Globus pallidus (tissue), 1 donor: ENCODE measurements at regions not wholly inside any gene's neighbourhood (a gene's known extent, or its start where the extent isn't known, plus 50 kb on each side); places are given as distances from the start of the nearest gene placed in this dataset.
A peak's percentile ranks its signal among the peaks of the same experiment; 100 is the strongest.

Experiments
- DNase-seq: peaks from one replicate; pipeline ENCODE4 v3.0.0-alpha.2; 2015; ENCODE audit warnings: low spot score

DNA sequence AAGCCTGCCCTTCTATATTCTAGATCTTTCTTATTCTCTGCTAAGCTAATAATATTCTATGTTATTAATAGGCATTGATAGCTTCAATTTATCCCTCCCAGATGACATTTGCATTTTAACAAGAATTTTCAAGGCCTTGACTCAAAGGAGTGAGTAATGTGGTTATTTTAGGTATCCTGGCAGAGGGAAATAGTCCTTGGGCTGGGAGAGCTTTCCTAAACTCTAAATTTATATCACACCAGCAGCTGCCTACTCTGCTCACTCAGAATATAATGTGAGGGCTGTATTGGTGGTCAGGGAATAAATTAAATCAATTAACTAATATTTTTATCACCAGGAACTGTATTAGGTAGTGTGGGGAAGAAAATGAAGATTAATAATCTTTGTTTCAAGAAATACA lies 74.8 kb upstream of the ADAM23 start:
- DNase-seq = no peak

DNA sequence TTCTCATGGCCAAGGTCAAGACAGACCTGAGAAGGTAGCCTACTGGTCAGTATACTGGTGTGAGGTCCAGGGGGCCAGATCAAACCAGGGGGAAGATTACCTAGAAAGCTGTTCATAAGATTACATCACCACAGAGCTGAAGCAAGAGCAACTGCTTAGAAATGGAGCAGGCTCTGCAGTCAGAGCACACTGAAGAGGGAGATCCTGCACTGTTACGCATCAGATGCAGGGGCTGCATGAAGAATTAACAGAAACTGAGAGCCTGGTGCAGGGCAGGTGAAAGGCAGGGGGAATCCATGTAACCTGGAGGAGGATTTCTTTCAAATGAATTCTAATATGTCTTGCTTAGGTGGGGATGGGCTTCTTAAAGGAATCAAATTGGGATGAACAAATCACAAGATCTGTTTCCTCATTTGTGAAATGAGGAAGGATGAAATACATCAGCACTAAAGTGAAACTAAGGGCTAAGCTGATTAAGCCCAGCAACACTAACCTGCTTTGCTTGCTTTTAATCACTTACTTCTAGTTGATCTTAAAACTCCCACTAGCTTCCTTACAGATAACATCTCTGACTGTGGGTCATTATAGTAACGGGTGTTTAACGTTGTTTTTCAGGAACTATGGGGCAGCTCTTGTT lies 74.3 kb upstream of the ADAM23 start:
- DNase-seq = peak; percentile 37

DNA sequence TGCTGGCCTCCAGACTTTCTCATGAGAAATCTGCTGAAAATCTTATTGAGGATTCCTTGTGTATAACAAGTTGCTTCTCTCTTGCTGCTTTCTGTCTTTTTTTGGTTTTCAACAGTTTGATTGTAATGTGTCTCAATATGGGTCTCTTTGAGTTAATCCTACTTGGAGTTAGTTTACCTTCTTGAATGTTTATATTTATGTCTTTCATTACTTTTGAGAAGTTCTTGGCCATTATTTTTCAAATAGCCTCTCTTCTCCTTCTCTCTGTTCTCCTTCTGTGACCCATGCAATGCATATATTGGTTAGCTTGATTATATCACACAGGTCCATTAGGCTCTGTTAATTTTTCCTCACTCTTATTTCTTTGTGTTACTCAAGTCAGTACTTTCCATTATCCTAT lies 67.4 kb upstream of the ADAM23 start:
- no peak for DNase-seq

DNA sequence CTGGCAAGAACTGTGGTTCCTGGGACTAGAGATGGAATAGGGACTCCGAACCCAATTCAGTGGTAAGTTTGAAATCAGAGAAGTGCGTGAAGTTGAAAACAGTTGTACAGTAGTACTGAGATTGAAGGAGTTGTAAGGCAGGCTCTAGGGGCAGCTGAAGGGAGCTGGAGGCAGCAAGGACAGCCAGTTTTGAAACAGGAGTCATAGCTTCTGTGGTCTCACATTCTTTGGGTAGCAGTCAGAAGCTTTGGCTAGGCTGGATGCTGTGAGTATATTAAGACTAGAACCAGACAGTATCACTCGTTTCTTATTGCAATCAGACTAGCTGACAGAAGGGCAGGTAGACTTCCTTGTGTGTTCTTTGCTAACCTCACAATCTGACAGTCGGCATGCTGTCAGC lies 64.5 kb upstream of the ADAM23 start:
- DNase-seq = no peak

DNA sequence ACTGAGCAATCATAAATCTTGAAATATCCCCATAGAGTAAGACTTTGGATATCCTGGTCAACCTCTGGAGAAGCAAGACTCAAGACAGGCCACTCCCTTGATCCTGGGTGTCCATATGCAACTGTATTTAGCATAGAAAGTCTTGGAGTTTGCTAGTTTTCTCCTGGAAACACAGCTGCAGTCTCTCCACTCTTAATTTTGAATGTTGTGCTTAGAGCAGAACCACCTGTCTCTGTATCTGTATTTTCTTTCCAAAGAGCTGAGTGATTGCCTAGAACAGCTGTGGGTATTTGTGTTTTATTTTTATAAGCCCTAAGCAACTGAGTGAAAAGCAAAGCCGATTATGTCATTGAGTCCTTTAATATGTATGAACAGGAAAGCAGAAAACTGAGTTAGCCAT lies 64.1 kb upstream of the ADAM23 start:
- no peak for DNase-seq

DNA sequence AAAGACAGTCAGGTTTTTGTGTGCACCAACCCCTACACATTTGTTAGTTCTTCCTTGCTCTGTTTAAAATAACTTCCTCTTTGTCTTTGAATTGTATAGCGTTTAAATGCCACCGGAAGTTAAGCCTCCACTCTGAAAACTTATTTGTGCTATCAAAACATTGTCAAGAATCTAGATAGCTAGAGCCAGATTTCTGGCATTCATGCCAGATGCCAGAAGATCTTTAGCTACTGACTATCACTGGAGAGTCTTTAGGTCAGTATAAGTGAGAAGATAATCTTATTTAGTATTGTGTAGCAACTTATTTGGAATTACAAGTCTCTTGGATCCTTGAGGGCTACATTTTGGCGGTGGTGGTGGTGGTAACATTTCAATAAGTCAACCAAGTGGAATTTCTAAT lies 63.4 kb upstream of the ADAM23 start:
- no peak for DNase-seq

DNA sequence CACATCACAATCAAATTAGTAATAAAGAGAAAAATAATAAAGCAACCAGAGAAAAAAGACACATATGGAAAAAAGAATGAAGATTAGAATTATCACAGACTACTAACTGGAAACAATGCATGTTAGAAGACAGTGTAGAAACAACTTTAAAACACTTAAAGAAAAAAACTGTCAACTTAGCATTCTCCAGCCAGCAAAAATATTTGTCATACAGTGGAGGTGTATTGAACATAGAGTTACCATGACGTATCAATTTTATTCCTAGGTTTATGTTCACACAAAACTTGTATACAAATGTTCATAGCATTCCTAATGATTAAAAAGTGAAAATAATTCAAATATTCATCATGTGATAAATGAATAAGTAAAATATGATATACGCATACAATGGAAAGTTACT lies 61.5 kb upstream of the ADAM23 start:
- no peak for DNase-seq

DNA sequence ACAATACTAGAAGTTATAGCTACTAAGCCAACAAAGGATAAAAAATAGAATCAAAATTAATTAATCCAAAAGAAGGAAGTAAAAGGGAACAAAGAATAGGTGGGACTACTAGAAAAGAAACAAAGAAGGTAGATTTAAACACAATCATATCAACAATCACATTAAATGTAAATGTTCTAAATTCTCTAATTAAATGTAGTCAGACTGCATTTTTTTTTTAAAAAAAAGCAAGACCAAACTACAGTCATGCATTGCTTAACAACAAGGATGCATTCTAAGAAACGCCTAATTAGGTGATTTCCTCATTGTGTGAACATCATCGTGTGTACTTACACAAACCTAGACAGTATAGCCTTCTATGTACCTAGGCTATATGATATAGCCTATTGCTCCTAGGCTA lies 59.7 kb upstream of the ADAM23 start:
- no peak for DNase-seq

DNA sequence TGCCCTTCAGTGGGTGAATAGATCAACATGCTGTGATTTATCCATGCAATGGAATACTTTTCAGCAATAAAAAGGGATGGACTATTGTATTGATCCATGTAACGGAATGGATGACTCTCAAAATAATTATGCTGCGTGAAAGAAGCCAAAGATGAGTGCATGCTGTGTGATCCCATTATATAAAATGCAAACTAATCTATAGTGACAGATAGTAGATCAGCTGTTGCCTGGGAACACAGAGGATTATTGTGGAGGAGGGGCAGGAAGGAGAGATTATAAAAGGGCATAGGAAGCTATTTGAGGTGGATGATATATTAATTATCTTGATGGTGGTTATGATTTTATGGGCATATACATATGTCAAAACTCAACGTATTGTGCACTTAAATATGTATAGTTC lies 55.5 kb upstream of the ADAM23 start:
- DNase-seq = no peak

DNA sequence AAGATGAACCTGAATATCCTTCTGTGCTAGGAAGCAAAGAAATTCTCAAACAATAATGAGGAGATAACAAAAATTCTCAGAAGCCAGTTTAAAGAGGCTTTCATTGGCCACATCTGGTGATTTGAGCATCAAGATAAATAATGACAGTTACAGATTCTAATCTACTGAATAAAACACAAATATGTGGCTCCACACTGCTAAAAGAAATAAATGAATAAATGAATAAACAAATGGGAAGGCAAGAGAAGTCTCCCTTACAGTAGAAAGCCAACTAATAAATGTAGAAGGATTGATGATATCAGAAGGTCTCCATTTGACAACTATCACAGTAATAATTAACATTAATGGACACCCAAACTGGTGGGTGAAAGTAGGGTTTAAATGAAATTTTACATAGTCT lies 54.6 kb upstream of the ADAM23 start:
- DNase-seq = no peak

DNA sequence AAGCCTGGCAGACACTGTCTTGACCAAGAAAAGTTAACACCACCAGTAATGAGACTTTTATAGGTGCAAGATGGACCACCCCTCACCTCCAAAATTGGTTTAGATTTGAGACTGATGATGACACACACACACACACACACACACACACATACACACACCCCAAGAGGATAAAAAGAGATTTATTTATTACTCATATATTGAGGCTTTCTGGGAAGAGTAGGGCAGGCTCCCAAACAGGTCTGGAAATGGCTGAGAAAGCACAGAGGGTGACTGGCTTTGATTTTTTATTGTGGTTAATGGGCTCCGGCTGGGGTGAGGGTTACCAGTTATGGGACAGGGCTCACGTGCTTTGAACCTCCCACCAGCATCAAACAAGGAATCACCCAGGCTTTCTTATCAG lies 54.2 kb upstream of the ADAM23 start:
- no peak for DNase-seq

DNA sequence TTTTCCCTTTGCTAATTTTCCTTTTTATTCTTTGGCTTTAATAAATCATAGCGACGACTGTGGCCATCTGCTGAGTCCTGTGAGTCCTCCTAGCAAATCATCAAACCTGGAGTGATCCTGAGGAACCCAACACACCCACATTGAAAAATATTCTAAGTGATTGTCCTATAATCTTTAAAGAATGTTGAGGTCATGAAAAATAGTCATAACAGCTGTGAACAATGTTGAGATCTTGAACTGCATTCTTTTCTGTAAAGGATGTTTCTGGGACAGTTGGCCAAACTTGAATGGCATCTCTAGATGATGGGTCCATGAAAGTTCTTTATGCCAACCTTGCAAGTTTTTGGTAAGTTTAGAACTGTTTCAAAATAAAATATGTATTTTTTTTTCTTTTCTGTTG lies 53.2 kb upstream of the ADAM23 start:
- no peak for DNase-seq

DNA sequence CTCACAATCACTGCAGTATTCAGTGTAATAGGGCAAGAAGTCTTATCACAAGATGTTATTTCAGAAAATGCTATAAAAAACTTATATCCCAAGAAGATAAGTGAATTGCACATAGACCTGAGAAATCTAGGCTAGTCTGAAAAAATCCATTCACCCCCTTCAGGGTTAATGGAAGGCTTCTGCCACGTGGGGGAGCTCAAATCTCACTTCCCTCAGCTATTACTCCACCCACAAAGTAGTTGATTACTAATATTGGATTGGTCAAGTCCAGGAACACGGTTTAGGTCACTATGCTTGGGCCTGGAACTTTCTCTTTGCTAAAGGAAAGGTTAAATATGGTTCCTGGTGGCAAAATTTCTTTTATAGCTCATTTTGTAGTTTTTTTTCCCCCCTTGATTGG lies 51.2 kb upstream of the ADAM23 start:
- no peak for DNase-seq
